MM.1S (cell line): ENCODE measurements at regions not wholly inside any gene's neighbourhood (a gene's known extent, or its start where the extent isn't known, plus 50 kb on each side); places are given as distances from the start of the nearest gene placed in this dataset.

Experiments
- CTCF ChIP-seq: fragments of 300-600 bp; sonication (generic); IDR thresholded peaks from 2 replicates; pipeline ENCODE4 v1.5.1; 2016; ENCODE audit warnings: antibody characterized with exemption, low read length, mixed read lengths
- EZH2phosphoT487 ChIP-seq: fragments of 300-600 bp; sonication (generic); IDR thresholded peaks from 2 replicates; pipeline ENCODE4 v1.6.1; 2018; ENCODE audit warnings: antibody characterized with exemption, low read length

GRCh38 chr9:103928442-103928841 lies 165.7 kb upstream of the SMC2 start:
- no peak for TF ChIP-seq CTCF
- TF ChIP-seq EZH2phosphoT487, result no peak
